Transverse colon (tissue), 4 donors: ENCODE measurements at regions not wholly inside any gene's neighbourhood (a gene's known extent, or its start where the extent isn't known, plus 50 kb on each side); places are given as distances from the start of the nearest gene placed in this dataset.

Experiments used
- DNase-seq: peaks from one replicate; pipeline ENCODE4 v3.0.0-alpha.2; 2019
- H3K27ac ChIP-seq, 4 donors: fragments of 200-600 bp; sonication (generic); 2 replicates each; pipeline ENCODE4 v1.5.1; 2016 to 2018; ENCODE audit warnings: inconsistent platforms in 4 of 4
- H3K27me3 ChIP-seq: fragments of 200-600 bp; sonication (generic); 2 replicates; pipeline ENCODE4 v1.5.1; 2017; ENCODE audit warnings: inconsistent platforms
- H3K36me3 ChIP-seq, 4 donors: fragments of 200-600 bp; sonication (generic); 2 replicates each; pipeline ENCODE4 v1.5.1; 2017 to 2019; ENCODE audit warnings: inconsistent platforms in 4 of 4
- H3K4me1 ChIP-seq, 4 donors: fragments of 200-600 bp; sonication (generic); 2 replicates each; pipeline ENCODE4 v1.5.1; 2017 to 2020; ENCODE audit warnings: inconsistent platforms in 4 of 4
- H3K4me3 ChIP-seq, 4 donors: fragments of 200-600 bp; sonication (generic); 1 replicate in 1 of 4; 2 replicates in 3 of 4; pipeline versions ENCODE4 v1.5.1 to v1.6.1; 2017 to 2019; ENCODE audit warnings: inconsistent platforms in 4 of 4
- H3K9me3 ChIP-seq, 2 donors: fragments of 200-600 bp; sonication (generic); 2 replicates each; pipeline ENCODE4 v1.5.1; 2017 to 2019; ENCODE audit warnings: inconsistent platforms in 2 of 2
- EP300 ChIP-seq: sonication (generic); formaldehyde crosslinking; IDR thresholded peaks from one replicate; pipeline ENCODE4 v1.6.1; 2017; ENCODE audit warnings: antibody characterized with exemption, low read depth
- POLR2A ChIP-seq: fragments of 450-650 bp; IDR thresholded peaks from one replicate; pipeline ENCODE4 v1.6.1; 2016; ENCODE audit warnings: antibody characterized with exemption, mild to moderate bottlenecking, moderate library complexity
- POLR2AphosphoS5 ChIP-seq, 3 donors: sonication (generic); formaldehyde crosslinking; IDR thresholded peaks; one replicate each; pipeline ENCODE4 v1.6.1; 2016; ENCODE audit warnings: antibody characterized with exemption in 3 of 3
- WGBS, 2 donors: methylation state at CpG; one replicate each; pipeline ENCODE4 v1.1.5; 2018; ENCODE audit warnings: low coverage in 1 of 2; 5-methylcytosine and 5-hydroxymethylcytosine counted together
- in situ Hi-C, 4 donors: fragments of 200-750 bp; cut with MboI; loops; one replicate each; pipeline versions ENCODE4 v1.15.0 to v1.15.1; 2017; ENCODE audit warnings: low sequenced_read_pairs in 3 of 4, low pct_ligation_motif_present in 1 of 4, low pct_unique_long_range_greater_than_20kb in 1 of 4
- intact Hi-C: fragments of 100-400 bp; cut with DNase I; formaldehyde crosslinking; loops from one replicate; pipeline ENCODE4 v1.15.1; 2023; ENCODE audit warnings: low total_unique reads
- TF ChIP-seq, protein P1 (sequence below), 5 experiments: fragments of 200-600 bp in 3 of 5; fragments of 450-650 bp in 2 of 5; sonication (generic) in 3 of 5; IDR thresholded peaks; 1 replicate in 2 of 5; 2 replicates in 3 of 5; pipeline ENCODE4 v1.5.1; 2016 to 2017; ENCODE audit warnings: antibody characterized with exemption in 5 of 5, inconsistent platforms in 3 of 5, mild to moderate bottlenecking in 2 of 5, moderate library complexity in 1 of 5

DNA sequence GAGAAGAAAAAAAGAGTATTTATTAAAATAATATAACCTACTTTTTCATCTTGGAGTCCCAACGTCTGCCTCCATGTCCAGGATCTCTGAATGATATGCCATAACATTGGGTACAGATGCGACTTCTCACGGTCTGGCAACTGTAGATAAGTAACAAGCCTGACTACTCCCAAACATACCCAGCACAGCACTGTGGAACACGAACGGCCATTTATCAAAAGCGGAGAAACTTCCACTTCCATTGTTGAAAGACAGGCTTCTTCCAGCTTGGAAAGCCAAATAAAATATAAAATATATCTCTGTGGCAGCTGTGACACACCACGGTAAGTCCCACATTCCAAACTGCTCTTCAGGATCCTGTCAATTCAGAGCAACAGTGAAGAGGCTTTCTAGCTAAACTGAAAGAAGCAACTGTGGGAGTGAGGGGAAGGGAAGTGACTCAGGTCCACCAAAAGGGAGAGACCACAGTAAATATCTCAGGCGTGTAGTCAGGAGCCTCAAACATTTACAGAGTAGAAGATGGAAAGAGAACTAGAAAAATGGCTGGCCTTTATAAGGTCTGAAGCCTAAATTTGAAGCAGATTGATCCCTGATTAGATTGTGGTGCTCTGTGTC is 331.7 kb downstream of the LIG4 start:
- in situ Hi-C loops (no loop called here), intact Hi-C loops (no loop called here)
- H3K27ac ChIP-seq = no peak overlapping the region
- WGBS, 2 donors = 67 to 82% methylated on average over 6 to 8 of the region's 8 CpGs
- no peak for DNase-seq
- H3K4me3 ChIP-seq = no peak overlapping the region
- no peaks in the 10 kb centered on the region for H3K36me3 ChIP-seq
- H3K27me3 ChIP-seq = no peaks in the 10 kb centered on the region
- TF ChIP-seq, protein P1, sequence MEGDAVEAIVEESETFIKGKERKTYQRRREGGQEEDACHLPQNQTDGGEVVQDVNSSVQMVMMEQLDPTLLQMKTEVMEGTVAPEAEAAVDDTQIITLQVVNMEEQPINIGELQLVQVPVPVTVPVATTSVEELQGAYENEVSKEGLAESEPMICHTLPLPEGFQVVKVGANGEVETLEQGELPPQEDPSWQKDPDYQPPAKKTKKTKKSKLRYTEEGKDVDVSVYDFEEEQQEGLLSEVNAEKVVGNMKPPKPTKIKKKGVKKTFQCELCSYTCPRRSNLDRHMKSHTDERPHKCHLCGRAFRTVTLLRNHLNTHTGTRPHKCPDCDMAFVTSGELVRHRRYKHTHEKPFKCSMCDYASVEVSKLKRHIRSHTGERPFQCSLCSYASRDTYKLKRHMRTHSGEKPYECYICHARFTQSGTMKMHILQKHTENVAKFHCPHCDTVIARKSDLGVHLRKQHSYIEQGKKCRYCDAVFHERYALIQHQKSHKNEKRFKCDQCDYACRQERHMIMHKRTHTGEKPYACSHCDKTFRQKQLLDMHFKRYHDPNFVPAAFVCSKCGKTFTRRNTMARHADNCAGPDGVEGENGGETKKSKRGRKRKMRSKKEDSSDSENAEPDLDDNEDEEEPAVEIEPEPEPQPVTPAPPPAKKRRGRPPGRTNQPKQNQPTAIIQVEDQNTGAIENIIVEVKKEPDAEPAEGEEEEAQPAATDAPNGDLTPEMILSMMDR (IDR thresholded peaks at IDR 0.05) = no peak
- TF ChIP-seq POLR2A = no peak
- no peak for TF ChIP-seq POLR2AphosphoS5 (IDR thresholded peaks at IDR 0.05)
- TF ChIP-seq EP300 = no peak
- no peaks in the 10 kb centered on the region for H3K9me3 ChIP-seq
- H3K4me1 ChIP-seq = no peaks in the 10 kb centered on the region

DNA sequence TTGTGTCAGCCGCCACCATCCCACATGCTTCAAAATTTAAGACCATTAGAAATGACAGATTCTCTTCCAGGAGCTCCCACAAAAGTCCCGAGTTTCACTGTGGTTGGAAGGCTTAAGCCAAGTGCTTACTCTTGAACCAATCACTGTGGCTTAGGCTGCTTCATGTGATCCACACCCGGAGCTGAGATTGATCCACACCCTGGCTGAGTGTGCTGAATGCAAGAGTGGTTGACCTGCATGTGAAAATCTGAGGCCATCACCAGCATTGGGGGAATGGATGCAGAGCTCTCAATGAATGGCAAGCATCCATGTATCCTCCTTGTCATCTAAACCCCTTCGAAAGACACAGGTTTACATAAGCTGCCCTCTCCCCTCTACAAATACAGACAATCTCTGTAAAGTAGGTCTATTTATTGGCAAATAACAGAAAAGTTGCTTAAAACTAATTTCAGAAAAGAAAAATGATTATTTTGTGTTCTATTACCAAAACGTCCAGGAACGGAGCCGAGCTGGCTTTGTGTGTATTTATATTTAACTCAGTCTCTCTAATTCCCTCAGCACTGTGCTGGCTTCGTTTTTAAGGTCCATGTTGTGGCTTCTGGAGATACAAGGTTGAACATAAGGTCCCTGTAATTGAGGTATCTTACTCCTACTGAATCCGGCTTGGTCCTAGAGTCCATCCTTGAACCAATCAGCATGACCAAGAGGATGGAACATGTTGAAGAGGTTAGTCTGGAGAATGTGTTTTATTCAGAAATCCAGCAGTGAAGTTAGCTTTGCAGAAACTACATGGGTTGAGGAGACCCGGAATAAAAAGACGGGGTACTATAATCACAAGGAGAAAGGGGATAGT is 332.4 kb downstream of the LIG4 start:
- in situ Hi-C loops = no loop called here

DNA sequence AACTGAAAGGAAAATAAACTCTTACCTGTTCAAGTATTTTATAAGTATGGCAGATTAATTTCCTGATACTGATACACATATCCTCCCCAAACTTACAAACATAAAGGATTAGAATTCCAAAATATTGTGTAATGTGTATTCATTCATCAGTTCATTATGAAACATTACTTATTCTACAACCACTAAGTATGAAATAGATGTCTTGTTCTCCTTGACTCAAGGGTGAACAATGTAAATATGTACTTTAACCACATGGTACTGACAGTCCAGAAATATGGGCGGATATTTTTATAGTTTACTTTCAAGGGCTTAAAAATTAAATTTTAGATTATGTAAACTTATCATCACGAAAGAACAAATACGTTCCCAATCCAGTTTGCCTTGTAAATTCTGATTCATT is 334.0 kb downstream of the LIG4 start:
- Histone ChIP-seq H3K9me3 (no peaks in the 10 kb centered on the region), H3K27ac (no peak overlapping the region), H3K36me3 (no peaks in the 10 kb centered on the region), H3K4me3 (no peak overlapping the region), H3K4me1 (no peaks in the 10 kb centered on the region), H3K27me3 (no peaks in the 10 kb centered on the region)
- TF ChIP-seq POLR2A (no peak), POLR2AphosphoS5 (IDR thresholded peaks at IDR 0.05) (no peak), EP300 (no peak)
- TF ChIP-seq, protein P1 (IDR thresholded peaks at IDR 0.05) = no peak
- in situ Hi-C loops = no loop called here
- no peak for DNase-seq
- intact Hi-C loops = no loop called here
- WGBS, 2 donors = 41 to 66% methylated on average over 3 of the region's 3 CpGs

More for the DNA sequence above, 332.4 kb downstream of the LIG4 start:
- H3K27ac ChIP-seq = no peak overlapping the region
- no peaks in the 10 kb centered on the region for H3K9me3 ChIP-seq
- WGBS, 2 donors = 77 to 81% methylated on average over 8 to 11 of the region's 11 CpGs
- H3K4me1 ChIP-seq = no peaks in the 10 kb centered on the region
- intact Hi-C loops = no loop called here
- H3K36me3 ChIP-seq = no peaks in the 10 kb centered on the region
- H3K4me3 ChIP-seq = no peak overlapping the region
- no peak for DNase-seq
- TF ChIP-seq EP300 (no peak), POLR2AphosphoS5 (IDR thresholded peaks at IDR 0.05) (no peak), POLR2A (no peak)
- TF ChIP-seq, protein P1 (IDR thresholded peaks at IDR 0.05) = no peak
- H3K27me3 ChIP-seq = no peaks in the 10 kb centered on the region

DNA sequence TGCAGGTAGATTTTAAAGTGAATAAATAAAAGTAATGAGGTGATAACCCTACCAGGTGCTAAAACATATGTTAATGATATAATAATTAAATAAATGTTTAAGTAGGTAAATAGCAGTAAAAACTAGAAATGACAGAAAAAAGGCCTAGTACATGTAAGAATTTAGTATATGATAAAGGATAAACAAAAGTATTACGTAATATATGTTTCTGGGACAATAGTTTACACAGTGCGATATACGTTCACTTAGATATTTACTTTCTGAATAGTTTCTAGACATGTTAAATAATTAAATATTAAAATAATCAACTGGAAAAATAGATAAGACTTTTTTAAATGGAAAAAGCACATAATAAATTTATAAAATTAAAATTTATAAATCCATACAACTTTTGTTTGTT is 340.9 kb downstream of the LIG4 start:
- Histone ChIP-seq H3K27ac (no peak overlapping the region), H3K4me1 (no peaks in the 10 kb centered on the region), H3K36me3 (no peaks in the 10 kb centered on the region), H3K4me3 (no peak overlapping the region), H3K9me3 (no peaks in the 10 kb centered on the region), H3K27me3 (peaks cover 10% of the 10 kb centered on the region)
- intact Hi-C loops (no loop called here), in situ Hi-C loops (no loop called here)
- TF ChIP-seq POLR2AphosphoS5 (IDR thresholded peaks at IDR 0.05) (no peak), POLR2A (no peak), EP300 (no peak)
- TF ChIP-seq, protein P1 (IDR thresholded peaks at IDR 0.05) = no peak
- WGBS, 2 donors = 55 to 68% methylated on average over 3 of the region's 3 CpGs
- no peak for DNase-seq
